Fibroblast of skin of right biceps (primary cell): ENCODE measurements at regions not wholly inside any gene's neighbourhood (a gene's known extent, or its start where the extent isn't known, plus 50 kb on each side); places are given as distances from the start of the nearest gene placed in this dataset.

Source experiments
- DNase-seq: peaks from one replicate; pipeline ENCODE4 v3.0.0-alpha.2; 2013

GRCh38 chr1:173424782-173425407 is 52.2 kb upstream of the PRDX6 start:
- DNase-seq, result no peak

DNA sequence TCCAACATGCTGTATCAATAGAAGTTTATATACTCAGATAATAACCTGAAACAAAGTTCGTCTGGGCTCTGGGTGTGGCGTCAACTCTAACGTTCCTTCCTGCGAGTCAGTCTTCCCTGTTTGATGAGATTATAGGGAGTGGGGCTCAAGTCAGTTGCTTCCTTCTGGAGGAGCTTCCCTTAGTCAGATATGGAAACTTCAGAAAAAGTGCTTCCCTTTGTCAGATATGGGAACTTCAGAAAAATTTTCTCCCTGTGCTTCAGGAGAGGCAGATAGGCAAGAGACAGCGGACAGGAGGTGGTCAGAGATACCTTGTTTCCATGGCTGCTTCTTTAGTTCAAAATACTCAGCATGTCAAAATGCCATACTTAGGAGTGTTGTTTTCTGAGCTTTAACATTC is 51.1 kb upstream of the PRDX6 start:
- no peak for DNase-seq

DNA sequence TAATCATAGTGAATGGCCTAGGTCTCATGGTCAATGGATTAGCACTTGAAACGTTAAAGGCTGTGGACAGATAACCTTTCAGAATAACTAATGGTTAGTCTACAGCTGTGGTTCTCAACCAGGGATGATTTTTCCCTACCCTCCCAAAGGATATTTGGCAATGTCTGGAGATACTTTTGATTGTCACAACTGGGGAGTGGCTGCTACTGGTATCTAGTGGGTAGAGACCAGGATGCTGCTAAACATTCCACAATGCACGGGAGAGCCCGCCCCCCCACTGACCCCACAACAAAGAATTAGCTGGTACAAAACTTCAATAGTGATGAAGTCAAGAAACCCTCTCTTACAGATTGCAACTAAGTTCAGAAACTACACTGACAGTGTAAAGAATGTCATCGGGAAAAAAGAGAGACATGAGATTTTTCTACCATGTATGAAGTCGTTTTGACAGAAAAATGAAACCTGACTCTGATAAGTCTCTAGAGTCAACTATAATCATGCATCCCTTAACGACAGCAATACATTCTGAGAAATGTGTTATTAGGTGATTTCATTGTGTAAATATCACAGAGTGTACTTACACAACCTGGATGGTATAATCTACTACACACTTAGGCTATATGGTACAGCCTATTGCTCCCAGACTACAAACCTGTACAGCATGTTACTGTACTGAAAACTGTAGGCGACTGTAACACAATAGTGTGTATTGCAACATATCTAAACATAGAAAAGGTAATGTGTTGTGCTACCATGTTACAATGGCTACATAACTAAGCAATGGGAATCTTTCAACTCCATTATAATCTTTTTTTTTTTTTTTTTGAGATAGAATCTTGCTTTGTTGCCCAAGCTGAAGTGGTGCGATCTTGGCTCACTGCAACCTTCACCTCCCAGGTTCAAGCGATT is 49.7 kb upstream of the PRDX6 start:
- no peak for DNase-seq
